GM21360 (cell line): ENCODE measurements at regions not wholly inside any gene's neighbourhood (a gene's known extent, or its start where the extent isn't known, plus 50 kb on each side); places are given as distances from the start of the nearest gene placed in this dataset.
"Not testable (repeated sequence)": the region's sequence is repeated elsewhere in the genome, so short reads cannot be mapped to it uniquely, and the experiment has no call there.

Experiments used
- ATAC-seq: cut with Tn5 transposase; IDR thresholded peaks from one replicate; pipeline ENCODE4 v1.9.1; 2021; ENCODE audit warnings: mild to moderate bottlenecking, moderate library complexity; ENCODE audit not compliant: unreplicated experiment

DNA sequence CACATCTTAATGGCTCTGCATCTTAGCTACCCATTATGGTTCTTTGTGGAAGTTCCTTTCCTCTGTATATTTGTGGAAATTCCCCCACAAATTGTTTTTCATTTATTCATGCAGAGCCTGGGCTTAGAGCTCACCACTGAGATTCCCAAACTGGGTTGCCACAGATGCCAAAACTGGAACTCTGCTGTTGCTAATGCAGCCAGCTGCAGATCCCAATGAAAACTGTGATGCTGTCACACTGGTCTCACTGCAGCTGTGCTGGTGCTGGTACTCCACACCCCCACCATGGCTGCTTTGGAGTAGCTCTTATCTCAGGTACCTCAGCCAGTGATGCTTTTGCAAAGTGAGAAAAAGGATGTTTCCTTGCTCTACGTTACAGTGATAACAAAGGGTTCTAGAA is 87.7 kb downstream of the DCK start:
- no peak for ATAC-seq

DNA sequence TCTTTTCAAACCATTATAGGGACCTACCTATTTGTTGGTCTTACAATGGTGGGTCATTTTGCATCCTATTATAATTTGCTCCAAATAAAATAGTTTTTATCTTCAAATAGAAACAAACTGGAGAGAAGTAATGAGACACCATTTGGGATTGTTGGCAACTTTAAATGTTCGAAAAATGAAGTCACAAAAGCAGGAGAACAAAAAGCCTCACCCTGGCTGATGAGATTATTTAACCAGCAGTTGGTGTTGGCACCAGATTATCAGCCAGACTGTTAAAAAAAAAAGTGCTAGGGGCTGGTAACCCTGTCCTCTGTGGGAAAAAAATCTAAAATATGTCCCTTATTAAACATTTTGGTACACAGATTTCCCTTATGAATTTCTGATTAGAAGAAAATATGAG is 100.3 kb downstream of the DCK start:
- ATAC-seq = no peak

DNA sequence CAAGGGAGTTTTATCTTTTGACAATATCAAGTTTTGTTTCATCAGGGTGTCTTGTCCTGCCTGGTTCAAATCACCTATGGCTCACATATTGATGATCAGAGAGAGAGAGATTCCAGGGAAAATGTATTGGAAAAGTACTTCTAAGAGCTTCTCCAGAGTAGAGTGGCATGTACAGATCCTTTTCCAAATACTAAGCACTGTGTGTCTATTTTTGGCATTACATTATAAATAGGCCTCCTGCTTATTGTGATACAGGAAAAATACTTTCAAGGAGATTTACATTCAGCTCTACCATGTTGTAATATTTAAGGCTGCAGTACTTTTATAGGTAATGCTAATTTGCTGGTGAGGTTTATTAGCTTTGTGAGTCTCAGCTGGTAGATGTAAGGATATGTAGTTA is 100.8 kb downstream of the DCK start:
- no peak for ATAC-seq

DNA sequence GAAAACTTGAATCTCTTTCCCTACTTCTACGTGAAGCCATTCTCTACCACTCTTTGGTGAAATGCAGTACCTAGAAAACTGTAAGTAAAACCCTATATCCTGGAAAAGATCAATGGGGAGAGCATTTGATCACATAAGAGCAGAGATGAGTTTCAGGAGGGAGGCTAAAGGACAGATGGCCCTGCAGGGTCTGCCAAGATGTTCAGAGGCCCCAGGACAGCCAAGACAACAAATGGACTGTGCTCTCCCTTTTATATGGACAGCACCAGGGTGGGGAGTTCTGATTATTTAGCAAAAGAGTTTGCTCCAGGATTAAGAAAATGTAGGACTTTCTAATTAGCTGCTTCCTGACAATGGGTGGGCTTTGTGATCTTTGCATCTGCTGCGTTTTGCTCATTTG is 101.7 kb downstream of the DCK start:
- no peak for ATAC-seq

DNA sequence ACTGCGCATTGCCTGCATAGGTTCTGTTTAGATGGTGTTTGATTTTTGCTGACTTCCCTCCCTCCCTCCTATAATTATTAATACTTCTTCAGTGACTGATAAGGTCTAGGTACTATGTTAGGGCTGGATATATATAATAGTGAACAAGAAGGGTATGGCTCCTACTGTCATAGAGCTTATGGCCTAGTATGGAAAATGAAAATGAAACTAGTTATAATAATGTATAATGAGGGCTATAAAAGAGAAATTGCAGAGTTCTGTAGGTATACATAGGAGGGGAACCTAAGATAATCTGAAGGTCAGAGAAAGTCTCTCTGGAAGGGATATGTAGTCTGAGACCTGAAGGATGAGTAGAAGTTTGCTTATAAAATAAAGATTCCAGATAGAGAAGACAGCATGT is 102.1 kb downstream of the DCK start:
- no peak for ATAC-seq

DNA sequence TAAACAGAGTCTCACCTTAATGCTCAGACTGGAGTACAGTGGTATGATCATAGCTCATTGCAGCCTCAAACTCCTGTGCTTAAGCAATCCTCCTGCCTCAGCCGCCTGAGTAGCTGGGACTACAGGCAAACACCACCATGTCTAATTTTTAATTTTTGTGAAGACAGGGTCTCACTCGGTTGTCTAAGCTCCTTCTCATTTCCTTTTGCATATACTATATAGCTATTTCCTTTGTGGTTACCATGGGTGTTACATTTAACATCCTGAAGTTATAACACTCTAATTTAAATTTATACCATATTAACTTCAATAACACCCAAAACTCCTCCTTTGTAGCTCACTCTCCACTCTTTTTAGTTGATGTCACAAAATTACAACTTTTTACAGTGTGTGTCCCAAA is 114.3 kb downstream of the DCK start:
- ATAC-seq = no peak

DNA sequence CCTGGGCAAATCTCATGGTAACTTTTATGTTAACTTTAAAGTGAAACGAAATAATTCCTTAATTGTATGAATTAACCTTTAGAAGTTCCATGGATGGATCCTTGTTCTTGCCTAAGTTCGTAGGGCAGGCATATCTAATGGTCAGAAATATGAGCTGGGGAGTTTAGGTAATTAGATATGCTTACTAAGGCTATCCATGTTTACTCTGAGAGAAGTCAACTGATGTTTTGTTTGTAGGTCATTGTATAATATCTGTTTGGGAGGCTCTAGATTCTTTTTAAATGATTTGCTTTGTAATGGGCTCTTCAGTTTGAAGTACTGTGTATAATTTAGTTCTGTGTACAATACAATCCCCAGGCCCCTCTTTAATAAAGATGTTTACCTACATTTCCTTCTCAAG is 117.0 kb downstream of the DCK start:
- ATAC-seq = no peak

DNA sequence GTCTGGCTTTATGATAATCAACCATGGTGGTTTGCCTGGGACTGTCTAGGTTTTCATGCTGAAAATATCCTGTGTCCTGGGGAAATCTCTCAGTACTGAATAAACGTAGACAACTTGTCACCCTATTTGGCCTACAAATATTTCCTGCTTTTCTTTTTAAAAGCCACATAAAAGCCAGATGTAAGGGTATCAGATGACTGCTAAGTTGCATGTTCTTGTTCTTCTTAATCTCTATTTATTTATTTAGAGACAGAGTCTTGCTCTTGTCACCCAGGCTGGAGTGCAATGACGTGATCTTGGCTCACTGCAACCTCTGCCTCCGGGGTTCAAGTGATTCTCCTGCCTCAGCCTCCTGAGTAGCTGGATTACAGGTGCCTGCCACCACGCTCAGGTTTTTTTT is 117.7 kb downstream of the DCK start:
- ATAC-seq = not testable (repeated sequence)

DNA sequence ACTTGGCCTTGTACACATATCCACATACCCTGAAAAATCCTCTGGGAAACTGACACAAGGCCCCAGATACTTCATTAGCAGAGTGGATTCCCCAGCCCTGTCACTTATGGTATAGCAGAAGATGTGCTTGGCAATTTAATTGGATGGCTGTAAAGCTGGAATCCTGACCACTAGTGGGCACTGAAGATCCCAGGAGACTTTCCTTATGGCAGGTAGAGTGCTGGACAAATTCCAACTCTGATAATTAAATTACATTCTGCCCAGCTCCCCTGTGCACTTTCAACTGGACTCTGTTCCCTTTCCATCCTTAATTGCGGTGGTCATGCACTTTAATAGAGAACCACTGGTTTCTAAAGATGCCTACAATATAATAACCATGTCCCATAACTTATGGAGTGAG is 119.8 kb downstream of the DCK start:
- ATAC-seq = no peak

DNA sequence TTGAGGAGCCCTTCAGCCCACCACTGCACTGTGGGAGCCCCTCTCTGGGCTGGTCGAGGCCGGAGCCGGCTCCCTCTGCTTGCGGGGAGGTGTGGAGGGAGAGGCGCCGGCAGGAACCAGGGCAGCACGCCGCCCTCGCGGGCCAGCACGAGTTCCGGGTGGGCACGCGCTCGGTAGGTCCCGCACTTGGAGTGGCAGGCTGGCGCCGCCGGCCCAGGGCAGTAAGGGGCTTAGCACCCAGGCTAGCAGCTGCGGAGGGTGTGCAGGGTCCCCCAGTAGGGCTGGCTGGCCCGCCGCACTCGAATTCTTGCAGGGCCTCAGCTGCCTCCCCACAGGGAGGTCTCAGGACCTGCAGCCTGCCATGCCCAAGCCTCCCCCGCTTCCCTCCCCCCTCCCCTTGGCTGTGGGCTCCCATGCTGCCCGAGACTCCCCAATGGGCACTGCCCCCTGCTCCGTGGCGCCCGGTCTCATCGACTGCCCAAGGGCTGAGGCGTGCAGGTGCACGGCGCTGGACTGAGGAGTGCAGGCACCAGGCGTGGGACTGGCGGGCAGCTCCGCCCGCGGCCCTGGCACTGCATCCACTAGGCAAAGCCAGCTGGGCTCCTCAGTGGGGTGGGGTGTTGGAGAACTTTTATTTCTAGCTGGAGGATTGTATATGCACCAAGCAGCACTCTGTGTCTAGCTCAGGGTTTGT is 127.5 kb downstream of the DCK start:
- ATAC-seq = no peak

DNA sequence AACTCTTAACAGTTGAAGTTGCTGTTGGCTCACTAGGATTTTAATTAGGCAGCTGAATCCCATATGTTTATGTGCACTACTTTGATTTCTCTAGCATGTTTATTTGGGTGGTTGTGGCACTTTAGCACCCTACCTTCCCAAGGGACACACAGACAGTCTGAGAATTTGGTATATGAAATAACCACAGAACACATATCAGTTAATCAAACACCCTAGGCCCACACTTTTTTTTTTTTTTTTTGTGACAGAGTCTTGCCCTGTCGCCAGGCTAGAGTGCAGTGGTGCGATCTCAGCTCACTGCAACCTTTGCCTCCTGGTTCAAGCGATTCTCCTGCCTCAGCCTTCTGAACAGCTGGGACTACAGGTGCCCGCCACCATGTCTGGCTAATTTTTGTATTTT is 130.5 kb downstream of the DCK start:
- no peak for ATAC-seq

DNA sequence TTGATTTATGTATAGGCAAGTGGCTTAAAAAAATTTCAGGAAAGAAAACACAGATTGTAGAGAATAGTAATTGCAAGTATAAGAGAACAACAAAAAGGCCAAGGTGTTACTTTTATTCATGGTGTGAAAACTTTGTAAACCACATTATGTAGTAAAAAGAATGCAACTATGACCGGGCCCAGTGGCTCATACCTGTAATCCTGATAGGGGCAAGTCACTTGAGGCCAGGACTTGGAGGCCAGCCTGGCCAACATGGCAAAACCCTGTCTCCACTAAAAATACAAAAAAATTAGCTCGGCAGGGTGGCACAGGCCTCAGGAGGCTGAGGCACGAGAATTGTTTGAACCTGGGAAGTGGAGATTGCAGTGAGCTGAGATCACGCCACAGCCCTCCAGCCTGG is 131.7 kb downstream of the DCK start:
- ATAC-seq = no peak

DNA sequence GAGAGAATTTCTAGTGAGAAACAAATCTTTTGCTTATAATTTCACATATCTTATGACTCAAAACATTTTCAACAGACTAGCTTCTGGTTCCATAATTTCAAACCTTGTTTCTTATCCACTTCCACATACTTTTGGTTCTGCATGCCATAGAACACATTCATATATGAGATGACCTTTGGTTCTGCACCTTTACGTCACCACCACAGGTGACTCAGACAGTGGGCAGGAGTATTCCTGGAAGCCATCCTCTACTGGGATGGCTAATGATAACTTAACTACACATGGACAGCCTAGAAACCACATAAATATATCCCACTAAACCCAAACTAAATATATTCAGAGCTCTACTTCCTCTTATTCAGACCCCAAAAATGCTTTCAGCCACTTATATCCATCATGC is 133.3 kb downstream of the DCK start:
- no peak for ATAC-seq

DNA sequence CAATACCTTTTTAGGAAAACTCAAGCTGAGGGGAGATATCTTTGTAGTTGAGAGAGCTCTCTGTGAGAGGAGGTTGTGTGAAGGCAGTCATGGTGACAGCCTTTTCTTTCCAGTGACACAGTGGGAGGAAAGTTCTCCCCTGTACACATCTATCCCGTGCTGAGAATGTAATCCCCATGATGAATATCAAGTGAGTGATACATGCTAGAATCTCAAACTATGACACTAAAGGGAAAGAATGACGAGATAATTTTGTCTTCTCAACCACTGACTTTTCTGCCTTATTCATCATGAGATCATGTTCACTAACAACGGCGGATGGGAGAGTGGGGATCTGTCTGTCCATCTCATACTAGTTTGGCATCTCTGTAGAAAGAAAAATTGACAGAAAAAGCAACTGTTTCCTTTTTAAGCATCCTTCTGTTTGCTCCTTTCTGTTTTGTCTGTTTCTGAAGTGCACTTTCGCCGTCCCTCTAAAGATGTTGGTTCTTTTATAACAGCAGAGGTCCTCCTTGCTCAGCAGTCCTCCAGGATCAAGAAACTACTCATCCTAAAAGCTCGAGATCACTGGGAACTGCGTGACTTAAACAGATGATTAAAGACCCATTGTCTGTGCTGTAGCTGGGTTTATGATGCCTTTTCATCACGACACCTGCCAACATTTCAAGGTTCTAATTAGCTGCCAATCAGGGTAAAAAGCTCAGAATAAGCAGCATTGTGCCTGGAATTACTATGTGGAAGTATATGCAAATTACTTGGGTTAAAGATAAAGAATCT is 137.6 kb downstream of the DCK start:
- no peak for ATAC-seq

DNA sequence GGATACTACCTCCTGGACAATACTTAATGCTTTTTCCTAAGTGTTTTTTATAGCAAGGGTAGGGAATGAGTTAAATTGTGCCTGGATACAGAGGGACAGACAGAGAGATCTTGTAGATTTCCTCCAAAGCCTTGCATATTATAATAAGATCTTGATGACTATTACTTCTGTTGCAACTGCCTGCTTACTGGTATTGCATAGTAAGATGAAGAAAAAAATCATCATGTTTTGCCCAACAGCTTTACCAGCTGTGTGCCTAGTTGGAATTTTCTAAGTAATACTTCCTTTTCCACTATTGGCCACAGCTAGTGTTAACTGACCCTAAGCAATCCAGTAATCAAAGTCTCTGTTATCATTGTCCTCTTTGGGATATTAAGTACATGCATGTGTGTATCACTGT is 139.0 kb downstream of the DCK start:
- no peak for ATAC-seq

DNA sequence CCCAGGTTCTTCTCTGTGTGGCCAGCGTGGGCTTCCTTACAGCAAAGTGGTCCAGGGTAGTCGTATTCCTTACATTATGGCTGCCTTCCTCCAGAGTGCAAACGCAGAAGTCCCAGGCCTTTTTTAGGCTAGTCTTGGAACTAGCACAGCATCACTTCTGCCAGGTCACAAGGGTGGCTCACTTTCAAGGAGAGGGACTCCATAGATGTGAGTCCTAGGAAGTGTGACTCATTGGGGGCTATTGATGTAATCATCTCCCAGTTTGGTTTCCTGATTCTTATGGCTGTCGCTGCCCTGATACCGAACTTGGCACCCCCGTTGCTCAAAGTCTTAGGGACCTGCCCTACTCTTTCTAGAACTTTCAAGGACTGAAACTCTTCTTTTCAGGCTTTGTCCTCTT is 140.0 kb downstream of the DCK start:
- no peak for ATAC-seq

DNA sequence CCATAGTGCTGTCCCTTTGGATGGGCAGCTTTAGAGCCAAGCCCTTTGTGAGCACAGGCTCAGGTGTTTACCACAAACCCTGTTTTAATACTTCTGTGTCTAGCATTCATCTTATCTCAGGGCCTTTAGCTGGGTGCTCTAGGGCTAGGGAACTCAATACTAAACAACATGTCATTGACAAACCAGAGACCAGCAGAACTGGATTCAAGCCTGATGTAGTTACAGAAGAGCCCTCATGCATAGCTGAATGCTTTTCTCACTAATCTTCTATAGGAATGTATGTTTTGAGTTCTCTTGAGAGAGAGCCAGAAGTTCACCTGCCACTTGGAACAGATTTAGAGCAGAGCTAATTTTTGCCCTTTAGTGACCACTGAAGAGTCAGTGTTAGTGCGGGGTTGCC is 142.6 kb downstream of the DCK start:
- ATAC-seq = no peak

DNA sequence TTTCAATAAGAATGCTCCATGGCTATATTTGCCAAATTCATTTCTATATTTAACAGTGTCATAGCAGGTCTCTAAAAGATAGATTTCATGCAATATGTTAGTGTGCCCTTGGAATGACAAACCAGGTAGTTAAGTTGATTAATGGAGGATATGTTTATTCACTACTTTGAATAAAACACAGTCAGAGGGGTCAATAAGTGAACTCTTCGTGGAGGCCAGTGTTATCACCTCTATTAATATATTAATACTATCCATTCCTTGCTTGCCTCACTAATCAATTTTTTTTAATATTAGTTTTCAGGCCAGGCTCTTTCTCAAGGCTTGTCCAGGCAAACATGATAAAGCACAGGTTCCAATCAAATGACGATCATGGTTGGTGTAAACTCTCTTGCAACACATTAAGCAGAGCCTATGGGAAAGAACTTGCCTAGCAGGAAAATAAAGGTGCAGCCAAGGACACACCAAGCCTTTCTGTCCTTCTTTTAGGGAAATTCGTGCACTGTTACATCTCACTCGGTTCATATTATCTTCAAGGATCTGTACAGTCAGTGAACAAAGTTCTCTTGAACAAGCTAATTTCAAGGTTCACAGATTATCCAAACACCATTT is 144.7 kb downstream of the DCK start:
- no peak for ATAC-seq

DNA sequence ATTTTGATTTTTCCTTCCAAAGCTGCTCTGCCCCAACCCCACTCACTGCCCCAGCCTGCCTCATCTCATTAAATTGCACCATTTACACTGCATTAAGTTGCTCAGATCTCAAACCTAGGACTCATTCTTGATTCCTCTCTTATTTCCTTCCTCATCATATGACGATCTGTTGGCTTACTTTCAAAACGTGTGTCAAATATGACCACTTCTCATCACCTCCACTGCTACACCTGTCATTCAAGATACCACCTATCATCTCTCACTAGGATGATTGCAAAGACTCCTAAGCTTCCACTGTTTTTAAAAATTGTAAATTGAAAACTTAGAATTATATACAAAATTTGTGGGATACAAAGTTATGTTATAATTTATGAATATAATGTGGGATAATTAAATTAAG is 147.1 kb downstream of the DCK start:
- no peak for ATAC-seq

DNA sequence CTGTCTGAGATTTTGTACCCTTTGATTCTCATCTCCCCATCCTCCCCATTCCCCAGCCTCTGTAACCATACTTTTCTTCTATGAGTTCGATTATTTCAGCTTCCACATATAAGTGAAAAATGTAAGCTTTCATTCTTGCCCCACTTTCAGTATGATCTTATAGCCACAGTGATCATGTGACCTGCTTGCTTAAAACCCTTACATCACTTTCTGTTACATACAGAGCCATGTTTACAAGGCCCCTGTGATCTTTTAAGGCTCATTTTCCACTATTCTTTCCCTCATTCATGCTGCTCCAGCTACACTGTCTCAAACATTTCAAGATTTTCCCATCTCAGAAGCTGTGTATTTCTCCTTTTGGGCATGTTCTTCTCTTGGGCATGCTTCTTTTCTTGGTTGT is 147.7 kb downstream of the DCK start:
- ATAC-seq = no peak

DNA sequence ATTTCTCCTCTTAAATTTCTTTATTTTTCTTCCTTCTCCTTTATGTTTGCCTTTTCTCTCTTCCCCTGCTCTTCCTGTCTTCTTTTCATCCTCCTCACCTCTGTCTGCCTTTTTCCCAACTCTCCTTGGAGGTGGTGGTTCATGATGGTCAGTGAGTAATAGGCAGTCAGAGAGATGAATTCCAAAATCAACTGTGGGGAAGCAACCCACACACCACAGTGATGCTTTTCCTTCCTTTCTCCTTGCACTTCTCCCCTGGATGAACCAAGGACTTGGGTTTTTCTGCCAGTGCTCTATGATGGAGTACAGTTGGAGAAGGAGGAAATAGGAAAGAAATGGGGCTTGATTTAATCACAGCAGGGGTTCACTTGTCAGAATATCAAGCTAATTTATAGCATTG is 153.8 kb downstream of the DCK start:
- ATAC-seq = no peak

DNA sequence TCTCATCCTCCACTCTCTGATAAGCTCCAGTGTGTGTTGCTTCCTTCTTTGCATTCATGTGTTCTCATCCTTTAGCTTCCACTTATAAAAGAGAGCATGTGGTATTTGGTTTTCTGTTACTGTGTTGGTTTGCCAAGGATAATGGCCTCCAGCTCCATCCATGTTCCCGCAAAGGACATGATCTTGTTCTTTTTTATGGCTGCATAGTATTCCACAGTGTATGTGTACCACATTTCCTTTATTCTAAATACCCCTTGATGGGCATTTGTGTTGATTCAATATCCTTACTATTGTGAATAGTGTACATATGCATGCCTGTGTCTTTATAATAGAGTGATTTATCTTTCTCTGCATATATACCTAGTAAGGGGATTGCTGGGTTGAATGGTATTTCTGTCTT is 155.1 kb downstream of the DCK start:
- ATAC-seq = no peak
